Stimulated activated CD4-positive, alpha-beta T cell treated with anti-CD3 and anti-CD28 coated beads, Interleukin-12 subunit alpha, Interleukin-12 subunit beta, amount 100 ng/mL, for 24 hours (primary cell): ENCODE measurements at regions not wholly inside any gene's neighbourhood (a gene's known extent, or its start where the extent isn't known, plus 50 kb on each side); places are given as distances from the start of the nearest gene placed in this dataset.

Experiments used
- DNase-seq, 2 experiments: peaks; one replicate each; pipeline ENCODE4 v3.0.0-alpha.2; 2020; ENCODE audit warnings: low read depth in 2 of 2

GRCh38 chr11:71356904-71357303, 91.3 kb downstream of the DHCR7 start:
- no peak for DNase-seq

DNA sequence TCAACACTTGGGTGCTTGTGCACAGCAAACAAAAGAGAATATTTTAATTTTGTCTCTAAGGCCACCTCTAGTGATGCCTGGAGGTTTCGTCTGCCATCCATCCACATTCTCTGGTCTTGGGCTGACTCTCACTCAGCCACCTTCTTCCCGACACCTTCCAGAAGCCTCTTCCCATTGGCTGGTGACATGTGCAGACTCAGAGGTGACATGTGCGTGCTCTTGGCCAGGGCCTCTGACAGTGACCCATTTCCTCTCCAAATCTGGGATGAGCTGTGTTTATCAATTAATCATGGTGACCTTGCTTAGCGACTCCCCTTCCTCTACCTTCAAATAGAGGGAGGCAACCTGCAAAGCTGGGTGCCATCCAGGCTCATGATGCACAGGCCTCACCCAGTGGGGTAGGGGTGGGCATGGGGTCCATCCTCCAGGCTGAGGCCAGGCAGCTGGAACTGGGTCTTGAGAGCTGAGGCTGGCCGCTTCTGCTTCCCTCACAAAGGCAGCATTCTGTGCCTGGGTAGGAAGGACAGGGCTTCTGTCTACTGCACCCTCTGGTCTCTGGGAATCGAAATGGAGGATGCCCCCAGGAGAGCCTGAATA, 91.8 kb downstream of the DHCR7 start:
- DNase-seq = no peak

DNA sequence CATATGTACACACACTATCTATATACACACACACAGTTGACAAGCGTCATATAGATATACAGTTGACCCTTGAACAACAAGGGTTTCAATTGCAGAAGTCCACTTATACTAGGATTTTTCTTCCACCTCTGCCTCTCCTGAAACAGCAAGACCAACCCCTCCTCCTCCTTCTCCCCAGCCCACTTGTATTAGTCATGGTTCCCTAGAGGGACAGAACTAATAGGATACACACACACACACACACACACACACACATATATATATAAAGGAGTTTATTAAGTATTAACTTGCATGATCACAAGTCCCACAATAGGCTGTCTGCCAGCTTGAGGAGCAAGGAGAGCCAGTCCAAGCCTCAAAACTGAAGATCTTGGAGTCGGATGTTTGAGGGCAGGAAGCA, 92.9 kb downstream of the DHCR7 start:
- no peak for DNase-seq

DNA sequence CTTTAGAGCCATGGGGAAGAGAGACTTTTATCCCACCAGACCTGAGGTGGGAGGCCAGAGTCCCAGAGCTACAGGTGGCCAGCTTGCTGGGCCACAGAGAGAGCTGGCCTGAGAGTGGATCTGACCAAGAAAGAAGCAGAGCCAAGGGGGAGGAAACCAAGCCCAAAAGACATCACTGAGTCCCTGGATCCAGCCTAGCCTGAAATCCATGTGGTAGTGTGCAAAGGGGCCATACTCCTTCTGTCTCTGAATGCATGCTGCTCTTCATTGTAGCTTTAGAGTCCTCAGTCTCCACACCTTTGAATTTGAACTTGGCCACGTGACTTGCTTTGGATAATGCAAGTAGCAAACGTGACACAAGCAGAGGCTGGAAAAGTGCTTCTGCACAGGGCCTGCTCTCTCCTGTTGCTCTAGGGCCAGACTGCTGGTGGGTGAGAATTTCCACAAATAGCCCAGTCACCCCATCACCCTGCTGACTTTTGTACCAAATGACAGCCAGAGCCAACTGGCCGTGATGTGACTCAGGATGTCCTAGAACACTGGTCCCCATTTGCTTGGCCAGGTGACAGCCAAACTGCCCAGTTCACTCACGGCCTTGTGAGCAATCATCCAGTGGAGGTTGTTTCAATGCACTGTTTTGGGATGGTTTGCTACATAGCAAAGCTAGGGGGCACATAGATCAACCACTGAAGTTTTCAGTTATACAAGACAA, 93.6 kb downstream of the DHCR7 start:
- no peak for DNase-seq

- no peak for DNase-seq
Observed at GRCh38 chr11:71352748-71353147, 95.4 kb downstream of the DHCR7 start.

- DNase-seq = no peak
Observed at GRCh38 chr11:71352226-71352625, 96.0 kb downstream of the DHCR7 start.

GRCh38 chr11:71349627-71350026, 97.2 kb upstream of the SHANK2 start:
- no peak for DNase-seq

DNA sequence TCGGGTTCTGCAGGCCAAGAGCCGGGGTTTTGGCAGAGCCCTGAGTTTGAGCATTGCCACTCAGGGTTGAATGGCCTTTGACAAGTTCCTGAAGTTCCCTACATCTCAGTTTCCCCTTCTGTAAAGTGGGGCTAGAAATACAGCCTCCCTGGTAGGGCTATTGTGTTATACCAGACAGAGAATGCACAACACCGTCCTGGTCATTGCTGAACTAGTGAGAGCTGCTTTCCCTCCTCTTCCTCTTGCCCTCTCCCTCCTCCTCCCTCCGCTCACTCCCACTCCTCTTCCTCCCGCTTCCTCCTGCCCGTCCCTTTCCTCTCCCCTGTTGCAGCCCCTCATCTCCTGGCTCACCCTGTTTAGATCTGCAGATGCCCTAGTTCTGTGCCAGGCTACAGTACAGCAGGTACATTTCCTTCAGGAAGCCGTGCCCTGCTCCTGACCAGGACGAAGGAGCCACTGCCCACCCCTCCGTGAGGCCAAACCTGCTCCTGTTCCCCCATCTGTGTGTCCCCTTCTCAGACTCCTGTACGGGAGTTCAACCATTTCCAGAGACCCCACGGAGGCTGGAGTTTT, 91.5 kb upstream of the SHANK2 start:
- no peak for DNase-seq

DNA sequence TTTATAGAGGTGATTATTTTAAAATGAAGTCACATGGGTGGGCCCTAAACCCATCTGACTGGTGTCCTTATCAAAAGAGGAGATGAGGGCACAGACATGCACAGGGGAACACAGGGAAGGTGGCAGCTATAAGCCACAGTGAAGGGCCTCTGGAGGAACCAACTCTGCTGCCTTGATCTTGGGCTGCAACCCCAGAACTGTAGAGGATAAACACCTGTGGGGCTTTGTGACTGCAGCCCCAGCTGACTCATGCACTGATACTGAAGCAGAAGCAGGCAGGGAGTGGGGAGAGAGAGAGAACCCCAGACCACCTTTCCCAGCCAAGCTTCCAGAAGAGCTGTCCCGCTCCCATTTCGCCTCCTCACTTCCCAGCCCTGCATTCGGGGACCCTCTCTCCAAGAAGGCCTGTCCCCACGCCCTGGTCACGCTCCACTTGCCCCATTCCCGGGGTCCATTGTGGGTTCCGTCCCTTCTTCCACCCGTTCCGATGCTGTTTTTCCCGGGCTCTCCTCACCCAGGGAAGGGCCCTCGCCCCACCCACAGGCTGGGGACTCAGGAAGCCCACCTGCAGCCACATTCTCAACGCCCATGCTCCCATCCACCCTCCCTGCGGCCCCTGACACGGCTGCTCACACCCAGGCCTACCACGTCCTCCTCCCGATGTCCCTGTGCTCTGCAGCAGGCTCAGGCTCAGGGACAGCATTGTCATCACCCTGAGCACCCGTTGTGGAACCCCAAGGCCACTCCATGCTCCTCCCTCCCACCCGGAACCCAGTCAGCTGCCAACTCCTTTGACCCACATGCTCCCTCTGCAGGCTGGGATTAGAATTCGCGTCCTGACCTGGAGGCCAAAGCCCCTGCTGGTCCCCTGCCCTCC, 90.8 kb upstream of the SHANK2 start:
- peak in 1 of 2 experiments; percentile 12 for DNase-seq

GRCh38 chr11:71342116-71342515, 89.7 kb upstream of the SHANK2 start:
- DNase-seq = no peak

- DNase-seq = no peak
Observed at GRCh38 chr11:71341596-71341995, 89.2 kb upstream of the SHANK2 start.

DNA sequence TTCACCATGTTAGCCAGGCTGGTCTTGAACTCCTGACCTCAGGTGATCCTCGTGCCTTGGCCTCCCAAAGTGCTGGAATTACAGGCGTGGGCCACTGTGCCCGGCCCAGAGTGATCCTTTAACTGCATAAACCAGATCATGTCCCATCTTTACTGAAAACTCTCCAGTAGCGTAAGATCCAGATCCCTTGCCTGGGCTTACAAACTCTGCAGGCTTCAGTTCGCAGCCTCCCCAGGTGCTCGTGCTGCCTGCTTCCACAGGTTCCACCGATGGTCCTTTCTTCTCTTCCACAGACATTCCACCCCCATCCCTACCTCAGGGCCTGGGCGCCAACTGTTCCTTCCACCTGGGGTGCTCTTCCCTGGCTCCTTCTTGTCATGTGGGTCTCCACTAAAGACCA, 88.8 kb upstream of the SHANK2 start:
- DNase-seq = no peak

DNA sequence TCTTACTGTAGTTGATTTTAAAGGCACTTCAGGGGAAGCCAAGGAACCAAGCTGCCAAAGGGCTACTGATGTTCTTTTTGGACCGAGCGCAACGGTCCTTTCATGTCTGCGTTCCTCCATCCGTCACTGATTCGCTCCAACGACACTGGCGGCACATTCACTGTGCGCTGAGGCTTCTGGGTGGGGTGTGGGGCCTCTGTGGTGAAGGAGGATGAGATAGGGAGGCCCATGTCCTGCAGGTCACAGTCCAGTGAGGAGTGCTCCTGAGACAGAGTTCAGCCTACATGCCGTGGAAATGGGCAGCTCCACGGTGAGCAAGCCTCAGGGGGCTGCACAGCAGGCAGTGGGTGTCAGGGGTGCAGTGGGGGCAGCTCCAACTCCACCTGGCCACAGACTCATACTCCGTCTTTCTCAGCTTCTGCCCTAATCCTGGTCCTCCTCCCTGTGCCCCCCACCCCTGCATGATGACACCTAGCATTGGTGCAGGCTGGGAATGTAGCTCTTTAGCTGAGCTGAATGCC, 87.8 kb upstream of the SHANK2 start:
- no peak for DNase-seq

- DNase-seq = no peak
Observed at GRCh38 chr11:71339396-71339881, 87.1 kb upstream of the SHANK2 start.

DNA sequence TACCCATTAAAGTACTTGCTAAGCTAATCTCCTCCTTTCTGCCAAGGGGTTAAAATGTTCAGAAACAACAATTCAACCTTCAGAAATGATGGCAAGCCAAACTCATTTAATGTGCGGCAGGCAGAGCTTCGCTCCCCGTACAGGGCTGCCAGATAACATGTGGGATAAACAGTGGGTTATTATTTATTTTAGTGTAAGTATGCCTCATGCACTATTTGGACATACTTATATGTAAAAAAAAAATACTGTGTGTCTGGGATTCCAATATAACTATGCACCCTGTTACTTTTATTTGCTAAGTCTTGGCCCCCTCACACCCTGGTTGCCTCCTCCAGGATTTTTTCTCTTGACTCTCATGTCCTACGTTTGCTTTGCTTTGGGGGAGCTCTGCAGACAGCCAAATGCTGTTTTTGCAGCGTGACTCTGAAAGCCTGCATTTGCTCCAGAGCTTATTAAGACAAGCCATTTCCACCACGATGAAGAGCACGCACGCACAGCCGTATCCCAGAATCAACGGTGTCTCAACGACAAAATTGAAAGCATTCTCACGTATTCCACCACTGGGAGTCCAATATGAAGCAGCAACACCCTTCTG, 86.5 kb upstream of the SHANK2 start:
- DNase-seq = no peak

DNA sequence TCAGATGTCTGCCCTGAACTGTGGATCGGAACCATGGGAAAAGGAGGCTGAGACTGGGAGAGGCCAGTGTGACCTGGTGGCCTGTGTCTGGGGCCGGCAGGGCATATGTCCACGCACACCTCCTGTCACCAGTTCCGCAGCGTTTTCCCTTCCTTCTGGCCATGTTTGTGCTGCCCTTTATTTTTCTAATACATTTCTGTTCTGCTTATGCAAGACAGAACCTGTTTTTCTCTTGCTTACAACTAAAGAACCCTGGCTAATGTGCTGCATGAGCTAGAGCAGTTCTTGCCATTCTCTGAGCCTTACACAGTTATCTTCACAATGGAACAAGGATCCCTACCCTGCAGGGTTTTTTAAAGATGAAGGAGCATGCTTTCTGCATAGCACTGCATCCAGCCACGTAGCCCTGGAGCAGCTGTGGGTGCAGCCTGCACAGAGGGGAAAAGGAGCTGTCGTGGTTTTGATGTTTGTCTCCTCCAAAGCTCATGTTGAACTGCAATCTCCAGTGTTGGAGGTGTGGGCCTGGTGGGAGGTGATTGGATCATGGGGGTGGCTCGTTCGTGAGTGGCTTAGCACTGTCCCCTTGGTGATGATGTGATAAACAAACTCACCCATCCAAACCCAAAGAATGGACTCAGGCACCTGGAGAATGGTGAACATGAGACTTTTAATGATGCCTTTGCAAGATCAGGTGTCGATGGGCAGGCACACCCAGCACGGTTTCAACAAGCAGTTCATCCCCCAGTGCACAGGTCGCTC, 84.8 kb upstream of the SHANK2 start:
- DNase-seq = no peak

DNA sequence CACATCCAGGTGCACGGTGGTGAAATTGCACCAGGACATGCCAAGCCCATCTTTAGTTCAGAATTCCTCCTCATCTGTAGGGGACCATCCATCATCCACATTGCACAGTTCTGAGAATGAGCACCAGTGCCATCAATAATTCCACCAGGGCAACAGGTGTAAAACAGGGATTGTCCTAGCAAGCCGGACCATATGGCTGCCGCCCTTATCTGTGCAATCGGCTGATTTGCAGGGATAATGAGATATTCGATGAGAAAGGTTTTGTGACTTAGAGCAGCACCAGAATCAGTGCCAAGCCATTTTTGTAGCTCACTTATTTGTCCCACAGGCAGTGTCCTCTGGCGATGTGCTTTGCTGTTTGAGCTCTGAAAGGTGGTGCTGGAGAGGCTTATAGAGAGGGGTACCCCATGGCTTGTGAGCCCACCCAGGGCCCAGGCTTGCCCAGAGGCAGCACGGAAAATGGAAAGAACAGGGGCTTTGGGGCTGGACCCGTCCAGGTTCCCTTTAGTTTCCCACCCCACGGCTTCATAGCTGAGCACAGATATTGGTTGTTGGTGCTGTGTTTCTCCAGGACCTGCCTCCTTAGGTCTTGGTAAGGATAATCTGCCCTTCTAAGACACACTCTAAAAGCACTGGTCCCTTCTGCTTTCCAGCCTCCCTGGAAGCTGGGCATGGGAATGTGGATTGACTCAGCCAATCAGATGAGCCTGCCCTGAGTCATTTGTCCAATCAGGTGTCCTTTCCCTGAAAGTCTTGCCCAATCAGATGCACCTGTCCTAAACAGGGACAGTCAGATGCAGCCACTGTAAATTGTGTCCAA, 84.0 kb upstream of the SHANK2 start:
- DNase-seq = no peak

DNA sequence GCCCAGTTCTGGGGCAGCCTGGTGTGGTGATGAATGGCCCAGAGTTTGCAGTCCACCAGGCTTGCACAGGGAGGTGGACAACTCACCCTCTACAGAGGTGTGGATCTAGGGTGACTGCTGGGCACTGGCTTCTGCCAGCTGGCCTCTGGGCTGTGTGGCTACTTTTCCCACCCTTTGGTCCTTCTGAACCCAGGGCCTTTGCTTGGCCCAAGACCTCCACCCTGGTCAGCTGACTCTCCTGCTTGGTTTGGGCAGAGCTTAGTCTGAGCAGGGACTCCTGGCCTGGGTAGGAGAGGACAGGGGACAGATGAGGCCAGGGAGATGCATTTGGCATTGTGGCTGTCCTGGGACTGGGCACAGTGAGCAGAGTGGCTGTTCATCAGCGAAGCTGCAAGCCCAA, 83.0 kb upstream of the SHANK2 start:
- DNase-seq = no peak

DNA sequence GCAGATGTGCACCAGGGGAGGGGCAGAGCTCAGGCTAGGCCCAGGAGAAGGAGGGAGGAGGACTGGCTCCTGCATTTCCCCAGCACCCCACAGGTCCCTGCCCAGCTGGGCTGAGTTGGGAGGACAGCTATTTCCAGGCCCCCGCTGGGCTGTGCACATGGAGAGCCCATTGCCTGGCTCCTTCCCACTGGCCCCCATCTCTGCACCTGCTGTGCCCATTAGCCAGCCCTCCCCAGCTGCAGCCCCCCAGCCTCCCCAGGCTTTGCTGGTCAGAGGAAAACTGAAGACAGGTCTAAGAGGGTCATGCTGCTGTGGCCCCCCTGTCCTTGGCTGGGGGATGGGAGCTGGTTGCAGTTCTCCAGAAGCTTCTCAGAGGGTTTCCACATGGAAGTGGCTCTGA, 81.8 kb upstream of the SHANK2 start:
- no peak for DNase-seq

DNA sequence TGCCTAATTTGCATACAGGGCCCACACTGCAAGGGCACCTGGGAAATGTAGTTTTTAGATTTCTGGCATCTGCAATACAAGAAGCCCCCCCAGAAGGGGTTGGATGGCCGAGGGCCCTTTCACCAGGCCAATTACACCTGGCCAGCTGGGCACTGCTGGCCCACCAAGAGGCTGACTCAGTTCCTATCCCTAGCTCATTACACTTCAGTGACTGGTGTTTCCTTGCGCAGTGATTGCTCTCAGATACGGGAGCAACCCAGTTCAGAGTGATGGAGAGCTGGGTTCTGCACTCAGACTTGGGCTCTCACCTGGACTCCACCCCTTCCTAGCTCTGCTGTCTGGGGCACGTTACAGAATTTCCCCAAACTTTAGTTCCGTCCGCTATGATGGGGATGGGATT, 81.1 kb upstream of the SHANK2 start:
- no peak for DNase-seq
